ENCODE measurements at regions not wholly inside any gene's neighbourhood (a gene's known extent, or its start where the extent isn't known, plus 50 kb on each side); places are given as distances from the start of the nearest gene placed in this dataset.

GRCh38 chr5:77945874-77946273 lies 169.7 kb upstream of the TBCA start:
- H4K91ac ChIP-seq (ENCODE audit: insufficient read depth, low read depth, low read length) = no peak overlapping the region
- no peak overlapping the region for H3K27ac ChIP-seq (ENCODE audit: insufficient read depth, low read length)
- no peak overlapping the region for H3K4me3 ChIP-seq (ENCODE audit: insufficient read depth, low read depth, low read length)
- H3K14ac ChIP-seq (replicated peaks; ENCODE audit: low read depth, low read length) = no peak overlapping the region
- H3K23ac ChIP-seq (ENCODE audit: low read depth, low read length) = no peak overlapping the region
- no peaks in the 10 kb centered on the region for H3K36me3 ChIP-seq (ENCODE audit: control insufficient read depth, insufficient read depth, low read length)
- DNase-seq (no peak), ATAC-seq (ENCODE audit: low read depth) (no peak)
- no peak overlapping the region for H2AK5ac ChIP-seq (ENCODE audit: low read depth, low read length)
- no peak for TF ChIP-seq RFX5 (IDR thresholded peaks at IDR 0.05; ENCODE audit: low read depth, low read length)
- no peak for TF ChIP-seq USF2 (IDR thresholded peaks at IDR 0.05; ENCODE audit: low read depth, low read length)
- TF ChIP-seq SMC3 (IDR thresholded peaks at IDR 0.05; ENCODE audit: low read depth, low read length) = no peak
- TF ChIP-seq FOS (IDR thresholded peaks at IDR 0.05; ENCODE audit: low read depth, low read length) = no peak
- no peak for TF ChIP-seq CTCF (conservative IDR thresholded peaks at IDR 0.05; ENCODE audit: low read depth, low read length)
- TF ChIP-seq POLR2A (IDR thresholded peaks at IDR 0.05; ENCODE audit: low read depth, low read length) = no peak
- TF ChIP-seq RCOR1 (IDR thresholded peaks at IDR 0.05; ENCODE audit: insufficient replicate concordance, low read length) = no peak
- TF ChIP-seq BHLHE40 (IDR thresholded peaks at IDR 0.05; ENCODE audit: low read depth, low read length) = no peak
- no peak for TF ChIP-seq MAZ (IDR thresholded peaks at IDR 0.05; ENCODE audit: borderline replicate concordance, low read depth, low read length)
- no peaks in the 10 kb centered on the region for H3K9me1 ChIP-seq (ENCODE audit: insufficient read depth, low read length)
- no peak overlapping the region for H4K5ac ChIP-seq (ENCODE audit: low read depth, low read length)
- no peaks in the 10 kb centered on the region for H3K4me1 ChIP-seq (ENCODE audit: control insufficient read depth, insufficient read depth, low read length)
- ChIA-PET POLR2A (ENCODE audit: unreplicated experiment) (no interaction called here), CTCF (no interaction called here)
- dilution Hi-C loops (cut with HindIII; ENCODE audit: low sequenced_read_pairs, unreplicated experiment) (no loop called here), intact Hi-C loops (cut with micrococcal nuclease) (no loop called here), in situ Hi-C loops (cut with MboI; ENCODE audit: low sequenced_read_pairs) (no loop called here)
- H4K8ac ChIP-seq (ENCODE audit: low read depth in 2 of 2, low read length in 2 of 2) = no peak overlapping the region
- no peak overlapping the region for H3K9ac ChIP-seq (ENCODE audit: low read depth, low read length)
- no peak overlapping the region for H3K4me2 ChIP-seq (ENCODE audit: low read depth, low read length)
- no peak overlapping the region for H2BK5ac ChIP-seq (ENCODE audit: low read depth, low read length, poor library complexity, severe bottlenecking)
- no CpG with 5 or more reads among the region's 3 CpGs for WGBS, 2 experiments (ENCODE audit: extremely low coverage in 2 of 2, insufficient read length in 1 of 2)
- BruUV-seq (replicated peaks) = no TSS peak
- H3K9me3 ChIP-seq (ENCODE audit: control insufficient read depth, insufficient read depth, low read length) = no peaks in the 10 kb centered on the region
- H2BK15ac ChIP-seq (ENCODE audit: low read depth, low read length) = no peak overlapping the region
- no peaks in the 10 kb centered on the region for H3K79me1 ChIP-seq (ENCODE audit: low read depth in 1 of 2, low read length in 2 of 2)
- H2BK20ac ChIP-seq (ENCODE audit: low read depth, low read length) = no peak overlapping the region
- H3K27me3 ChIP-seq (ENCODE audit: control insufficient read depth, insufficient read depth, low read length) = peaks cover 19% of the 10 kb centered on the region
- H2AFZ ChIP-seq (replicated peaks; ENCODE audit: low read length, poor library complexity) = no peak overlapping the region
- no peak overlapping the region for H2BK120ac ChIP-seq (ENCODE audit: low read depth, low read length)
- H3K18ac ChIP-seq (ENCODE audit: low read depth, low read length) = no peak overlapping the region
- no peaks in the 10 kb centered on the region for H4K20me1 ChIP-seq (ENCODE audit: insufficient read depth, low read length)
- no peak overlapping the region for H3K4ac ChIP-seq (ENCODE audit: low read depth, low read length)
- no peak overlapping the region for H3K56ac ChIP-seq (ENCODE audit: extremely low read depth, insufficient read depth, low read length)
- no peak overlapping the region for H2AK9ac ChIP-seq (replicated peaks; ENCODE audit: low read depth, low read length, poor library complexity)

Measured in IMR-90 (cell line).